Pulmonary artery endothelial cell (primary cell): ENCODE measurements at regions not wholly inside any gene's neighbourhood (a gene's known extent, or its start where the extent isn't known, plus 50 kb on each side); places are given as distances from the start of the nearest gene placed in this dataset.

ENCODE experiments used
- DNase-seq: peaks from one replicate; pipeline ENCODE4 v3.0.0-alpha.2; 2011; ENCODE audit warnings: low read depth, low spot score

DNA sequence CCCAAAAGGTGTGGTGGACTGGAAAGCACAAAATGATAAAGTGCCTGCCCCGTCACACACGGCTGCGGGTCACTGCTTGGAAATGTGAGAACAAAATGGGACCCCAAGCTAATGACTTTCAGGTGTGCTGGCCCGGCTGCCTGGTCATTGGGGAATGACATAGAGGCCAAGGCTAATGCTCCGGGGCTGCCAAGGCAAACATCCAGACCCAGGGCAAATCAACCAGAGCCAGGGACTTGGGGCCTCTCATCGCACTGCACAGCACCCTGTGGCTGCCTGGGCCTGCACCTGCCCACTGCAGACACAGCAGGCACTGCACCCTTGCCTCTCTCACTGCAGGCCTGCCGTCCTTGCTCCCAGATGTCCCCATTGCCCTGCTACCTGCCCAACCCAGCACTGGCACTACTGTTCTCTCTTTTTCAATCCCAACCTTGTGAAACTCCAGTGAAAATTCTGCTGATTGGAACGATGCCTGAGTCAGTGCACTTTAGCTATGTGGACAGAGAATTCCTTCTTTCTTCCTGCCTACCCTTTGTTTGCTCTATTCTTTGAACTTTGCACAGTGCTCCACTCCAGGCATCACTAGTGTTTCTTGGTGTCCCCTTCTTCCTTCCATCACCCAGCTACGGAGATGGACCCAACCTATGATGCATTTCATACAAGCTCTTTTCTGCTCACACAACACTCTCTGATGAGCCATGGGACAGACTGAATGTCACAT is 849.5 kb downstream of the MAFB start:
- DNase-seq, result no peak

- no peak for DNase-seq
These were observed 851.5 kb downstream of the MAFB start for GRCh38 chr20:39837561-39837960.

DNA sequence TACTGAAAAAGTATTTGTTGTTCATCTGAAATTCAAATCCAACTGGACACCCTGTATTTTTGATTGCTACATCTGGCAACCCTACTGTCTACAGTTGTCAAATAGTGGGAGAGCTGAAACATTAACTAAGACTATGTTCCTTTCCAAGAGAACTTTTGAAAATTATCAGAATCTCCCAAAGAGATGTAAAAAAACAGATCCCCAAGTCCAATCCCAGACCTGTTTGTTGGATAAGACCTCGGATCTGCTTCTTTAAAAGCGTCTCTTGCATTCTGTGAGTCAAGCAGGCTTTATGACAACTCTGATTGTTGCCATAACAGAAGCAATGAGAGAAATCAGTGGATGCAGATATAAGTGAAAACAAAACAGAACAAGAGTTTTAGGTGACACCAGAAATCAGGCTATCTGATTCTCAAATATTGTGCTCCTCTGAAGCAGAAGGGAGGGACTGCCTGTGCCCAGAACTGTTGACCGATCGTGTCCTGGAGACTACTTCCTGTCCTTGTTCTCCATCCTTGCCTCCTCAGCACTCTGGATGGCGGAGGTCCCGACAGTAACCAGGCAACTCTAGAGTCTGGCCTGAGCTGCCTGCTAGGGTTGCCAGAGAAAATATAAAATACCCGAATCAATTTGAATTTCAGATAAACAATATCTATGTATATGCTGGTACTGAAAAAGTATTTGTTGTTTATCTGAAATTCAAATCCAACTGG is 853.8 kb downstream of the MAFB start:
- no peak for DNase-seq

- no peak for DNase-seq
These were observed 858.1 kb downstream of the MAFB start for GRCh38 chr20:39830903-39831302.

- no peak for DNase-seq
These were observed 859.4 kb downstream of the MAFB start for GRCh38 chr20:39829661-39830060.

DNA sequence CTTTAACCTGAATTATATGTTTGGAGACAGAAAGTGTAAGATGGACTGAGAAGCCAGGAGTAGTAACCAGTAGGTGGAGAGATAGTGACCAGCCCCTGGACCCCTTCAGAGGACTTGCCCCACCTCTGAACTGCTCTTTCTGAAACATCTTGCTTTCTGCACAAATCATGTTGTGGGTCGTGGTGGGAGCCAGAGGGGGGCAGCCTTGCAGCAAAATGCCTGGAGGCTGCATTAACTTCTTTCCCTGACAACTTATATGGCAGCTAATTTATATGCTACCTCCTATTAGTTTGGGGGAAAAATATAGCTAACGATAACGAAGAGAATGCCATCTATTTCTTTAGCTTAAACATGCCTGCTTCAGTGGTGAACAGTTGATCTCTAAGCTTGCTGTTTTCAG is 859.8 kb downstream of the MAFB start:
- DNase-seq, result no peak

DNA sequence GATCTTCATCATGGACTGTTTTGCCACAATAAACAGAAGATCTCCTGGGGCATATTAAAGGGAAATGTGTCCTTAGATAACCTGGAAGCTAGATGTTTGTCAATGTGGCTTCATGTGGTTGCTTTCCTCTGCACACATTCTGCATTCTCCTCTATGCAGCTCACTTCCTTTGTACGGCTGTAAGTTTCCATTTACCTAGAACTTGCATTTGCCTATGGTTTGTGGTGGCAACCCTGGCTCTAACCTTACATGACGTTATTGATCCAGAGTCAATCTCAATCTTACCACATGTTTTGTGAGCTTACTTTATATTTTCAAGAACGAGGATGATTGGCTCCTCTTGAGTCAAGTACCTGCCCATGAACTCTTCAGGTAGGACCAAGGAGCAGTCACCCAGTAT is 863.1 kb downstream of the MAFB start:
- no peak for DNase-seq

DNA sequence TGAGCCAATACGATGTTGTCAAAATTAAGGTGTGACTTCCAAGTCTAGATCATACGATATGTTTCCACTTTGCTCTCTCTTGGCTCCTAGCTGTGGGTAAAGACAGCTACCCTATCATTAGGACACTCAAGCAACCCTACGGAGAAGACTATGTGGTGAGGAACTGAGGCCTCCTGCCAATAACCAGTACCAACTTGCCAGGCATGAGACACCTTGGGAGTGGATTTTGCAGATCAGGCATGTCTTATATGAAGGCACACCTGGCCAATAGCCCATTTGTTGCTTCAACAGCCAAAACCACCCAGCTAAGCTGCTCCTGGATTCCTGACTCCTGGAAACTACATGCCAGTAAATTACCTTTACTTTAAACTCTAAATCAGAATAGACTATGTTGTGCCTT is 863.4 kb downstream of the DHX35 start:
- no peak for DNase-seq

DNA sequence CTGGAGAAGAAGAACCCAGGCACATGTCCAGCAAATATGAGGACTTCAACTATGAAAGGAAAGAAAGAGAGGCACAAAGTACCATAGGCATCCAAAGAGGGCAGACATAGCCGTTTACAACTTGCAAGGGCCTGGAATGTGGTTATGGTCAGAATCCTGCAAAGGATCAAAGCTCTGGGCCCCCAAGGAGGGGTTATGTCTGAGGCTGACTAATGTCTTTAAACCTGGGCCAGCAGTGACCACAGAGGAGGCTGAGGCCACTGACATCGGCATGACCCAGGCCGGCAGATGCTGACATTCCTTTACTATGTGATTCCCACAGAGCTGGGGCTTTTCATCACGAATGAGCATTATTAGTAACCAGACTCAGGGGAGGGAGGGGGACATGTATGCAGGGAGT is 861.1 kb downstream of the DHX35 start:
- no peak for DNase-seq

DNA sequence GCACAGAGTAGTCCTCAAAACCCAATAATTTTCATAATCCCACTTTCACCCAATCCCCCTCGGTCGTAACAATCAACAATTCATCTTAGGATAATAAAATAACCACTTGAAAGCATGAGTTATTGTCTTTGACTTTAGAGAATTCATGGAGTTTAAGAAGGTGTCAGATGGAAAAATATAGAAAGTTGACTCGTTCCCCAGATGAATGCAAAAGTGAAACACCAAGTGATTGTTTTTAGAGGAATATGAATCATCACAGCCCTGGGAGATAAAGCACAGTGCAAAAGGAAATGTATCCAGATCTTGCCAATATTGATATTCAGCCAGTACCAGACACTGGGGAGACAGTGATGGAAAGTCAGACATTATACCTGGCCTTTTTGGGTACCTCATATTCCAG is 860.5 kb downstream of the DHX35 start:
- DNase-seq, result no peak

DNA sequence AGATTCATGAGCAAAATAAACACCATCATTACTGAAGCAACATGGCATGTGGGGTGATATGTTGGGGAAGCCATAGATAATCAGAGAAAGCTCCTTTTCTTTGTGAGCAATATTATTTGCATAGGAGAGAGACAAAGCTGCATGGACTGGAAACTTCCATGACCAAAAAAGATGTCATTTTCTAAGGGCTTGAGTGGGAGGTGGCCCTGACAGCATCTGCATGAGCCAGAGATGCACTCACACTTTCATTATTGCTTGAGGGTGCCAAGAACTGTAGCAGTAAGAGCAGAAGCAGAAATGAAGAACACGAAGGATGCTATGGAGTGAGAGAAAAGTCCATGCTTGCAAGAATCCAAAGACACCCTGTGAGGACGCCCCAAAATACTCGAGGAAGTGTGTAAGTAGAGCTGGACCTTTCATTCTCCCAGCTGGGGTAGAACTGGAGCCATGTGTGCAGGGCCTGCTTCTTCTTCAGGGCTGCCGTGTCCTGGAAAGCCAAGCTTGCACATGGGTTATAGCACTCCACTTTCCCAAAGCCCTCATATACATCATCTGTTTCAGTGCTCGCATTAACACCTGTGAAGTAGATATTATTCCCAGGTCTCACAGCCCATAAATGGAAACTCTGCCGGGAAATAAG is 851.2 kb downstream of the DHX35 start:
- DNase-seq, result no peak

GRCh38 chr20:39812116-39812515 is 850.0 kb downstream of the DHX35 start:
- no peak for DNase-seq

DNA sequence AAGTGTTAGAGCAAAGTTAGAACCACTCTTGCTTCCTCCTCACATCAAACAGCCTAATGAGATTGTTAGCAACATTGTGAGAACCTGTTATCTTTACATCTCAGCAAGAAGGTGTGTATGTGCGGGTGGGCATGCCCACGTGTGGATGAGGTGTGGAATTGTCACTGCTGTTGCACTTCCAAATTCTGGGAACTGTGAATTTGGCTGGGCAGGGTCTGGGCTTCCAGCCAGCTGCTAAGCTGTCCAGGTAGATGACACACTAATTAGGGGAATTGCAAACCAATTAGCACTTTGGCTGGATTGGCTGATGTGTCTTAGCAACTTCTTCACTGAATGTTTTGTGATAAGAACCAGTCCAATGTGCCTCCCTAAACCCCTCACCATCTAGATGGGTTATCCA is 848.2 kb downstream of the DHX35 start:
- DNase-seq, result no peak

DNA sequence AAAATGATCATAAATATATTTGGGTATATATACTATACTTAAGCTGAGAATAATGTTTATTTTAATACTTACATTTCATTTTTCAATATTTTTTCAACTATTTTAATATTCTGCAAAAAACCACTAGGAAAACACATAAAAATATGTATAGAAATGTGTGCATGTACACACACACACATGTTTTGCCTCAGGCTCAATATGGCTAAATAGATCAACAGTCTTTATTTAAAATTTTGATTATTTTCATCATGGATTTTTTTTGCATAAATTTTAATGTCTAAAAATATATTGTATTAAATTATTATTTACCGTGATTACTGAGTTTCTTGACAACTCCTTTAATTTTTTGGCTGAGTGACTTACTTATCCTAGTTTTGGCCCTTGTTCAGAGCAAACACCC is 846.5 kb downstream of the DHX35 start:
- no peak for DNase-seq

DNA sequence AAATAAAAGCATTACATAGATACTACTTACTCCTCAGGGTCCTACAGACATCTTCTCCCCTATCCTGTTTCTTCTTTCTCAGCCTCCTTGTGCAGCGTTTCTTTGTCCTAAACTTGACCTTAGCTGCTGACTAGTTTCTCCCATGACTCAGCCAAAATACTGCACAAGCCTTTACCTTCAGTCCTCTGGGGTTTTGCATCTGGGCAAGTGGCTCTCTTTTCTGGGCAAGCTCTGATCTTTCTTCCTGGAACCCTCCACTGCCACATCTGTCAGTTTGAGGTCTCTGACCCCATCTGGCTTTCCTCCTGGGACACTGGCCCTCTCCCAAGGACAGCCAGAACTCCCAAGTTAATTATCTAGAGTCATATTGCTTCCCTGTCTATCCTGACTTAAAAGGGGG is 838.4 kb downstream of the DHX35 start:
- no peak for DNase-seq

- no peak for DNase-seq
These were observed 838.0 kb downstream of the DHX35 start for GRCh38 chr20:39800111-39800510.

DNA sequence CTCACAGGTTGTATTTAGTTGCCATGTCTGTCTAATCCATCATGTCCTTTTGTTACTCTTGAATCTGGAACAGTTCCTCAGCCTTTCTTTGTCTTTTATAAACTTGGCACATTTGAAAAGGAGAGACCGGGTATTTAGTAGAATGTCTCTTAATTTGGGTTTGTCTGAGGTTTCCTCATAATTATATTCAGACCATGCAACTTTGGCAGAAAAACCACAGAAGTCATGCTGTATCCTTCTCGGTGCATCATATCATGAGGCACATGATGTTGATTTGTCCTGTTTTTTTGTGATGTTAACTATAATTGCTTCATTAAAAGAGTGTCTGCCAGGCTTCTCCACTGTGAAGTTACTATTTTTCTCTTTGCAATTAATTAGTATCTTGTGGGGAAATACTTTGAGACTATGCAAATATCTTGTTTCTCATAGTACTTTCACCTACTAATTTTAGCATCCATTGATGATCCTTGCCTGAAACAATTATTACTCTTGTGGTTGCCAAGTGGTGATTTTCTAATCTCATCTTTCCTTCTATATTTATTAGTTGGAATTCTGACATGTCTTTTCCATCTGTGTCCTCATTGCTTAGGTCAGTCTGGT is 837.3 kb downstream of the DHX35 start:
- no peak for DNase-seq

- no peak for DNase-seq
These were observed 833.5 kb downstream of the DHX35 start for GRCh38 chr20:39795401-39796272.

DNA sequence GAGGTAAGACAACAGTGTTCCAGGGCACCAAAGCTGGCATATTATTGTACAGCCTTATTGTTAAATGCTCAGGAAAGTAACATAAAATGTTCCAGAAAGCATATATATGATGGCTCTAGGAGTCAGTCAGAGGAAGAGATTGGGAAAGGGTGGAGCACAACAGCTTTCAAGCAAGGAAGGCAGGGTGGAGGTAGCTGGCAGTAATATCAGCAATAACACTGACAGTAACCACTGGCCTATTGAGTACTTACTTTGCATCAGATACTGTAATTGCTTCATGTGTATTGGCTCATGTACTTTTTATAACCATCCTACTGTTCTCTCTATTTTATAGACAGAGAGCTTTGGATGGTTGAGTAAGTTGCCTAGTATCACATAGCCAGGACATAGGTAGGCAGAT is 830.2 kb downstream of the DHX35 start:
- DNase-seq, result no peak

DNA sequence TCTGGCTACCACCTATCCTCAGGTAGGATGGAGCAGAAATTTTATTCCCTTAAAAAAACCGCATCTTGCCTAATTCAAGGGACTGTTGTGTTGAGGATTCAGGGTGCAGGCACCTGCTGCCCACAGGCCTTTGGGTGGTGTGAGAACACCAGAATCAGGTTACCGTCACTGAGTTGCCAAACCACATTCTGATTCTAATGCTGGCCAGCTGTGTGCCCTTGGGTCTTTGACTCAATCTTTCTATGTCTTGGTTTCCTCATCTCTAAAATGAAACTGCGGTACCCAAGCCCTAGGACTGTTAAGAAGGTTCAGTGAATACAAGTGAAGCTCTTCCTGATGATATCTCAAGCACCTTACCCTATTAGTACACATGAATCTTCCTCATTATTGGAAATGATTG is 827.3 kb downstream of the DHX35 start:
- DNase-seq, result no peak

- DNase-seq, result no peak
These were observed 823.2 kb downstream of the DHX35 start for GRCh38 chr20:39785252-39785917.
